ENCODE measurements at regions not wholly inside any gene's neighbourhood (a gene's known extent, or its start where the extent isn't known, plus 50 kb on each side); places are given as distances from the start of the nearest gene placed in this dataset.

- H3K9ac ChIP-seq (replicated peaks; ENCODE audit: extremely low read depth, insufficient read depth, low read length): no peak overlapping the region
- BruUV-seq (replicated peaks): no TSS peak
- DNase-seq (ENCODE audit: low read depth, low spot score): no peak
- no peaks in the 10 kb centered on the region for H3K36me3 ChIP-seq (ENCODE audit: control insufficient read depth in 2 of 2, extremely low read depth in 1 of 2, insufficient read depth in 2 of 2, low read length in 2 of 2)
- CTCF ChIA-PET: interaction anchor here (1.1 kb wide), 1 partner anchor 10 kb away, joined by 3 read pairs; no protein-coding TSS in a partner anchor
- H3K27me3 ChIP-seq (ENCODE audit: control insufficient read depth in 2 of 2, insufficient read depth in 2 of 2, low read length in 2 of 2): no peaks in the 10 kb centered on the region
- no peak overlapping the region for H3K4me2 ChIP-seq (ENCODE audit: insufficient read depth, low read length)
- peaks cover 13% of the 10 kb centered on the region for H3K4me1 ChIP-seq (ENCODE audit: control insufficient read depth, extremely low read depth, insufficient read depth, low read length)
- no peaks in the 10 kb centered on the region for H4K20me1 ChIP-seq (replicated peaks; ENCODE audit: control insufficient read depth, extremely low read depth, insufficient read depth, low read length)
- H2AFZ ChIP-seq (ENCODE audit: low read depth, low read length): no peak overlapping the region
- no peak overlapping the region for H3K4me3 ChIP-seq (replicated peaks in 1 of 3; ENCODE audit: insufficient read depth in 1 of 3, low read depth in 1 of 3, low read length in 3 of 3)
- POLR2A ChIA-PET: no interaction called here
- no peak for FAIRE-seq
- no peaks in the 10 kb centered on the region for H3K9me3 ChIP-seq (replicated peaks; ENCODE audit: control insufficient read depth, insufficient read depth, low read length)
- no peak overlapping the region for H3K27ac ChIP-seq (ENCODE audit: insufficient read depth, low read depth, low read length)
- TF ChIP-seq MYC (IDR thresholded peaks at IDR 0.05; ENCODE audit: low read depth, low read length) (no peak), GATA2 (IDR thresholded peaks at IDR 0.05; ENCODE audit: insufficient read depth, insufficient read length, low read depth, low read length) (no peak)
- dilution Hi-C loops (cut with MboI; ENCODE audit: extremely low pct_ligation_motif_present, low sequenced_read_pairs): no loop called here
- no peaks in the 10 kb centered on the region for H3K9me1 ChIP-seq (replicated peaks; ENCODE audit: control insufficient read depth, extremely low read depth, insufficient read depth, low read length)
- no peaks in the 10 kb centered on the region for H3K79me2 ChIP-seq (ENCODE audit: control insufficient read depth, insufficient read depth, low read length)
- intact Hi-C loops (cut with micrococcal nuclease): no loop called here
These were observed 51.4 kb upstream of the RAPGEF2 start for GRCh38 chr4:159051245-159052071.

DNA sequence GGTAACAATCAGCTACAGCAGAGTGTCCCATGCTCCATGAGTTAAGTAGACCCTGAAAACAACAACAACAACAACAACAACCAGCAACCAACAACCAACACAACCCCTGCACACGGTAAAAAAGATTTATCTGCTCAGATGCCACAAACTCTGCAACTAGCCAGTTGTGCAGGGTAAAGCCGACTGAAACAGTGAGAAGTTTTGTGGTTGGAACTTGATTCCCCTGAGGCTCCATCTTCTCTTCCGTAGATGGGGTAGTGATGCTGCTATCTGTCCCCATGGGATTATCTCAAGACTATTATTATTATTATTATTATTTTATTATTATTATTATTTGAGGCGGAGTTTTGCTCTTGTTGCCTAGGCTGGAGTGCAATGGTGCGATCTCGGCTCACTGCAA, 50.6 kb upstream of the RAPGEF2 start:
- H3K79me2 ChIP-seq (ENCODE audit: control insufficient read depth, insufficient read depth, low read length): no peaks in the 10 kb centered on the region
- no peak overlapping the region for H3K9ac ChIP-seq (replicated peaks; ENCODE audit: extremely low read depth, insufficient read depth, low read length)
- H3K4me3 ChIP-seq (replicated peaks in 1 of 3; ENCODE audit: insufficient read depth in 1 of 3, low read depth in 1 of 3, low read length in 3 of 3): no peak overlapping the region
- no peak overlapping the region for H3K4me2 ChIP-seq (ENCODE audit: insufficient read depth, low read length)
- TF ChIP-seq POLR2A (IDR thresholded peaks at IDR 0.05; ENCODE audit: low read depth, low read length) (no peak), CTCF (IDR thresholded peaks at IDR 0.05; ENCODE audit: extremely low read depth in 1 of 2, insufficient read depth in 1 of 2, low read depth in 1 of 2, low read length in 2 of 2) (no peak), GATA2 (IDR thresholded peaks at IDR 0.05; ENCODE audit: insufficient read depth, insufficient read length, low read depth, low read length) (no peak), EZH2 (IDR thresholded peaks at IDR 0.05; ENCODE audit: borderline replicate concordance, low read depth, low read length, severe bottlenecking) (no peak), JUN (IDR thresholded peaks at IDR 0.05; ENCODE audit: borderline replicate concordance, insufficient read depth, insufficient read length, low read depth) (no peak), MYC (IDR thresholded peaks at IDR 0.05; ENCODE audit: low read depth, low read length) (no peak), POLR2AphosphoS5 (IDR thresholded peaks at IDR 0.05; ENCODE audit: insufficient read depth, low read depth, low read length) (no peak), FOS (IDR thresholded peaks at IDR 0.05; ENCODE audit: borderline replicate concordance, insufficient read depth, low read length) (no peak)
- TF ChIP-seq, protein P1, sequence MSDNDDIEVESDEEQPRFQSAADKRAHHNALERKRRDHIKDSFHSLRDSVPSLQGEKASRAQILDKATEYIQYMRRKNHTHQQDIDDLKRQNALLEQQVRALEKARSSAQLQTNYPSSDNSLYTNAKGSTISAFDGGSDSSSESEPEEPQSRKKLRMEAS (IDR thresholded peaks at IDR 0.05; ENCODE audit: insufficient read depth, insufficient read length): no peak
- peaks cover 13% of the 10 kb centered on the region for H3K4me1 ChIP-seq (ENCODE audit: control insufficient read depth, extremely low read depth, insufficient read depth, low read length)
- H2AFZ ChIP-seq (ENCODE audit: low read depth, low read length): no peak overlapping the region
- no peaks in the 10 kb centered on the region for H4K20me1 ChIP-seq (replicated peaks; ENCODE audit: control insufficient read depth, extremely low read depth, insufficient read depth, low read length)
- DNase-seq (ENCODE audit: low read depth, low spot score): no peak
- no peak overlapping the region for H3K27ac ChIP-seq (ENCODE audit: insufficient read depth, low read depth, low read length)
- no peaks in the 10 kb centered on the region for H3K27me3 ChIP-seq (ENCODE audit: control insufficient read depth in 2 of 2, insufficient read depth in 2 of 2, low read length in 2 of 2)
- BruUV-seq (replicated peaks): no TSS peak
- no peaks in the 10 kb centered on the region for H3K9me1 ChIP-seq (replicated peaks; ENCODE audit: control insufficient read depth, extremely low read depth, insufficient read depth, low read length)
- no peaks in the 10 kb centered on the region for H3K9me3 ChIP-seq (replicated peaks; ENCODE audit: control insufficient read depth, insufficient read depth, low read length)
- POLR2A ChIA-PET: no interaction called here
- intact Hi-C loops (cut with micrococcal nuclease): no loop called here
- CTCF ChIA-PET: no interaction called here
- no peak for FAIRE-seq
- dilution Hi-C loops (cut with MboI; ENCODE audit: extremely low pct_ligation_motif_present, low sequenced_read_pairs): no loop called here
- no peaks in the 10 kb centered on the region for H3K36me3 ChIP-seq (ENCODE audit: control insufficient read depth in 2 of 2, extremely low read depth in 1 of 2, insufficient read depth in 2 of 2, low read length in 2 of 2)
